ENCODE measurements at regions not wholly inside any gene's neighbourhood (a gene's known extent, or its start where the extent isn't known, plus 50 kb on each side); places are given as distances from the start of the nearest gene placed in this dataset.

DNA sequence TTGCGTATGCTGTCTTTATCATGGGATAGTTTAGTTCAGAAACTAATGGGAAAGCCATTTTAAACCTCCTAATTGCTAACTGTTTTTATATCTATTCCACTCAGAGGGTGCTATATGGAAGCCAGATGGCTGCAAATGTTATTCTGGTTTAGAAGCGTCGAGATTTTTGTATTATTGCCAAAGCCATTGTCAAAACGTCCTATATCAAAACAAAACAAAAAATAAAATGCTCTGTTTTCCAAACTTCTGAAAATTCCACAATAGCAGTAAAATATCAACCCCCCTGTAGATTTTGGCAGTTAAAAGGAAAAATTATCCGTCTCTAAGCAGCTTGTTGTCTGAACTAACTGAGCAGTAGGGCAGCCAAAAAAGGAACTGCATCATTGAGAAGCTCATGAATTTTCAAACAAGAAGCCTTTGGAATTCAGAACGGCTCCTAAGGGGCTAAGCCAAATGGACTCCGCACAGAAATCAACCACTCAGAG is 195.4 kb upstream of the CWC22 start:
- no peak overlapping the region for H3K14ac ChIP-seq (replicated peaks; ENCODE audit: low read depth, low read length)
- H3K79me1 ChIP-seq (ENCODE audit: low read depth in 1 of 2, low read length in 2 of 2), result no peaks in the 10 kb centered on the region
- ChIA-PET CTCF (no interaction called here), POLR2A (ENCODE audit: unreplicated experiment) (no interaction called here)
- H3K56ac ChIP-seq (ENCODE audit: extremely low read depth, insufficient read depth, low read length), result no peak overlapping the region
- no peak overlapping the region for H2AK5ac ChIP-seq (ENCODE audit: low read depth, low read length)
- H2BK5ac ChIP-seq (ENCODE audit: low read depth, low read length, poor library complexity, severe bottlenecking), result no peak overlapping the region
- H4K91ac ChIP-seq (ENCODE audit: insufficient read depth, low read depth, low read length), result no peak overlapping the region
- H3K36me3 ChIP-seq (ENCODE audit: control insufficient read depth, insufficient read depth, low read length), result no peaks in the 10 kb centered on the region
- no peak overlapping the region for H2AK9ac ChIP-seq (replicated peaks; ENCODE audit: low read depth, low read length, poor library complexity)
- ATAC-seq (ENCODE audit: low read depth) (no peak), DNase-seq (no peak)
- no peak overlapping the region for H2BK20ac ChIP-seq (ENCODE audit: low read depth, low read length)
- no peaks in the 10 kb centered on the region for H4K20me1 ChIP-seq (ENCODE audit: insufficient read depth, low read length)
- H3K27ac ChIP-seq (ENCODE audit: insufficient read depth, low read length), result no peak overlapping the region
- H3K4me2 ChIP-seq (ENCODE audit: low read depth, low read length), result no peak overlapping the region
- no peak overlapping the region for H2AFZ ChIP-seq (replicated peaks; ENCODE audit: low read length, poor library complexity)
- H3K18ac ChIP-seq (ENCODE audit: low read depth, low read length), result no peak overlapping the region
- TF ChIP-seq MAZ (IDR thresholded peaks at IDR 0.05; ENCODE audit: borderline replicate concordance, low read depth, low read length), result no peak
- TF ChIP-seq, protein P1, sequence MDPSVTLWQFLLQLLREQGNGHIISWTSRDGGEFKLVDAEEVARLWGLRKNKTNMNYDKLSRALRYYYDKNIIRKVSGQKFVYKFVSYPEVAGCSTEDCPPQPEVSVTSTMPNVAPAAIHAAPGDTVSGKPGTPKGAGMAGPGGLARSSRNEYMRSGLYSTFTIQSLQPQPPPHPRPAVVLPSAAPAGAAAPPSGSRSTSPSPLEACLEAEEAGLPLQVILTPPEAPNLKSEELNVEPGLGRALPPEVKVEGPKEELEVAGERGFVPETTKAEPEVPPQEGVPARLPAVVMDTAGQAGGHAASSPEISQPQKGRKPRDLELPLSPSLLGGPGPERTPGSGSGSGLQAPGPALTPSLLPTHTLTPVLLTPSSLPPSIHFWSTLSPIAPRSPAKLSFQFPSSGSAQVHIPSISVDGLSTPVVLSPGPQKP (IDR thresholded peaks at IDR 0.05; ENCODE audit: borderline replicate concordance, low read depth, low read length), result no peak
- TF ChIP-seq, protein P2, sequence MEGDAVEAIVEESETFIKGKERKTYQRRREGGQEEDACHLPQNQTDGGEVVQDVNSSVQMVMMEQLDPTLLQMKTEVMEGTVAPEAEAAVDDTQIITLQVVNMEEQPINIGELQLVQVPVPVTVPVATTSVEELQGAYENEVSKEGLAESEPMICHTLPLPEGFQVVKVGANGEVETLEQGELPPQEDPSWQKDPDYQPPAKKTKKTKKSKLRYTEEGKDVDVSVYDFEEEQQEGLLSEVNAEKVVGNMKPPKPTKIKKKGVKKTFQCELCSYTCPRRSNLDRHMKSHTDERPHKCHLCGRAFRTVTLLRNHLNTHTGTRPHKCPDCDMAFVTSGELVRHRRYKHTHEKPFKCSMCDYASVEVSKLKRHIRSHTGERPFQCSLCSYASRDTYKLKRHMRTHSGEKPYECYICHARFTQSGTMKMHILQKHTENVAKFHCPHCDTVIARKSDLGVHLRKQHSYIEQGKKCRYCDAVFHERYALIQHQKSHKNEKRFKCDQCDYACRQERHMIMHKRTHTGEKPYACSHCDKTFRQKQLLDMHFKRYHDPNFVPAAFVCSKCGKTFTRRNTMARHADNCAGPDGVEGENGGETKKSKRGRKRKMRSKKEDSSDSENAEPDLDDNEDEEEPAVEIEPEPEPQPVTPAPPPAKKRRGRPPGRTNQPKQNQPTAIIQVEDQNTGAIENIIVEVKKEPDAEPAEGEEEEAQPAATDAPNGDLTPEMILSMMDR (conservative IDR thresholded peaks at IDR 0.05; ENCODE audit: low read depth, low read length), result no peak
- TF ChIP-seq FOS (IDR thresholded peaks at IDR 0.05; ENCODE audit: low read depth, low read length), result no peak
- no peak for TF ChIP-seq RFX5 (IDR thresholded peaks at IDR 0.05; ENCODE audit: low read depth, low read length)
- TF ChIP-seq NFE2L2 (IDR thresholded peaks at IDR 0.05; ENCODE audit: low read depth, low read length), result no peak
- TF ChIP-seq CEBPB (IDR thresholded peaks at IDR 0.05; ENCODE audit: low read depth, low read length), result no peak
- no peak for TF ChIP-seq USF2 (IDR thresholded peaks at IDR 0.05; ENCODE audit: low read depth, low read length)
- TF ChIP-seq BHLHE40 (IDR thresholded peaks at IDR 0.05; ENCODE audit: low read depth, low read length), result no peak
- TF ChIP-seq SMC3 (IDR thresholded peaks at IDR 0.05; ENCODE audit: low read depth, low read length), result no peak
- no peak for TF ChIP-seq MXI1 (IDR thresholded peaks at IDR 0.05; ENCODE audit: borderline replicate concordance, low read depth, low read length)
- TF ChIP-seq RAD21 (IDR thresholded peaks at IDR 0.05; ENCODE audit: low read length), result no peak
- TF ChIP-seq MAFK (IDR thresholded peaks at IDR 0.05; ENCODE audit: low read depth, low read length), result no peak
- TF ChIP-seq POLR2A (IDR thresholded peaks at IDR 0.05; ENCODE audit: low read depth, low read length), result no peak
- TF ChIP-seq RCOR1 (IDR thresholded peaks at IDR 0.05; ENCODE audit: insufficient replicate concordance, low read length), result no peak
- TF ChIP-seq CHD1 (IDR thresholded peaks at IDR 0.05; ENCODE audit: low read depth, low read length), result no peak
- H2BK120ac ChIP-seq (ENCODE audit: low read depth, low read length), result no peak overlapping the region
- H3K9ac ChIP-seq (ENCODE audit: low read depth, low read length), result no peak overlapping the region
- WGBS, 2 experiments (ENCODE audit: extremely low coverage in 2 of 2, insufficient read length in 1 of 2), result 20% methylated on average over 1 of the region's 7 CpGs; no CpG with 5 or more reads in 1 of the 2 experiments
- H2BK15ac ChIP-seq (ENCODE audit: low read depth, low read length), result no peak overlapping the region
- H4K5ac ChIP-seq (ENCODE audit: low read depth, low read length), result no peak overlapping the region
- intact Hi-C loops (cut with micrococcal nuclease), result no loop called here
- H3K9me3 ChIP-seq (ENCODE audit: control insufficient read depth, insufficient read depth, low read length), result no peaks in the 10 kb centered on the region
- in situ Hi-C loops (cut with MboI; ENCODE audit: low sequenced_read_pairs), result no loop called here
- H3K4me1 ChIP-seq (ENCODE audit: control insufficient read depth, insufficient read depth, low read length), result peaks cover 1% of the 10 kb centered on the region; the same call in 1 of the 2 replicates
- H3K4me3 ChIP-seq (ENCODE audit: insufficient read depth, low read depth, low read length), result no peak overlapping the region
- dilution Hi-C loops (cut with HindIII; ENCODE audit: low sequenced_read_pairs, unreplicated experiment), result no loop called here
- no peaks in the 10 kb centered on the region for H3K9me1 ChIP-seq (ENCODE audit: insufficient read depth, low read length)
- BruUV-seq (replicated peaks), result no TSS peak
- no peak overlapping the region for H3K4ac ChIP-seq (ENCODE audit: low read depth, low read length)
- H3K27me3 ChIP-seq (ENCODE audit: control insufficient read depth, insufficient read depth, low read length), result no peaks in the 10 kb centered on the region
- no peak overlapping the region for H4K8ac ChIP-seq (ENCODE audit: low read depth in 2 of 2, low read length in 2 of 2)
- no peak overlapping the region for H3K23ac ChIP-seq (ENCODE audit: low read depth, low read length)
